ENCODE measurements at regions not wholly inside any gene's neighbourhood (a gene's known extent, or its start where the extent isn't known, plus 50 kb on each side); places are given as distances from the start of the nearest gene placed in this dataset.

DNA sequence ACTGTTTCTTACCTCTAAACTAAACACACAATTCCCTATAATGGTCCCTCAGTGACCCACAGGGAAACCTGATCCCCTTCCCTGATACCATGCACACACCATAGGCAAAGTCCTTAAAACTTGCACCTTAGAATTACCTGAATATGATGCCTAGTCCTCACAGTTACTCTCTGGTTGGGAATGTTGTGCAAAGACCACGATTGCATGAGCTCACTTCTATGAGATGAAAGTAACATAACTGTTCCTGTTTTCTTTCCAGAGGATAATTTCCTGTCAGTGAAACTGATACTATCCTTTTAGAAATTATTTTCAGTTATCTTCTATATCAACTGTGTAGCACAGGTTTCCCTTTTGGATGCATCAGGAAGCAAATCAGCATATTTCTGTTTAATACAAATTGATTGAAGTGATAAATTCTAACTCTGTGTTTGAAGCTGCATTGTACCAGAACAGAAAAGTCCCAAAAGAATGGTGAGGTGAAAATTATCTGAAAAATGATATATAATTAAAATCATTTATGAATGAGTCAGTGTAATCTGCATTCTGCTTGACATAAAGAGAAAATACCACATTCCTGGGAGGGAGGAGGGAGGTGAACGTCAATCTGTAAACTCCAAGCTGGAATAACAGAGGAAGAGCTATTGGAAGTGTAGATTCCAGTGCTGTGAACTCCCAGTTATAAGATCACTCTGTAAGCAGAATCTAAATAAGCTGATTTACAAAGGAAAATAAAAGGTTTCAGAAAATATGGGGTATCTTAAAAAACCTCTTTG is 51.2 kb upstream of the TNFAIP8 start:
- Histone ChIP-seq H3K4me3 (no peak overlapping the region), H3K36me3 (ENCODE audit: control insufficient read depth in 2 of 2, insufficient read depth in 2 of 2, low read length in 1 of 2) (peaks cover 0 to 8% of the 10 kb centered on the region in 2 experiments; a peak in 1 of 4 replicates), H3K27ac (ENCODE audit: control insufficient read depth, insufficient read depth) (no peak overlapping the region), H3K4me2 (ENCODE audit: control insufficient read depth, insufficient read depth) (no peak overlapping the region), H4K20me1 (ENCODE audit: control insufficient read depth, insufficient read depth) (no peaks in the 10 kb centered on the region), H3K79me2 (ENCODE audit: control insufficient read depth, insufficient read depth, low read length) (peaks cover 72% of the 10 kb centered on the region), H3K9ac (ENCODE audit: control insufficient read depth, insufficient read depth, low read length) (no peak overlapping the region), H2AFZ (ENCODE audit: control insufficient read depth, low read depth, low read length) (no peak overlapping the region), H3K4me1 (ENCODE audit: control insufficient read depth, insufficient read depth, low read length) (peaks cover 37% of the 10 kb centered on the region), H3K27me3 (replicated peaks in 1 of 2; ENCODE audit: control insufficient read depth in 2 of 2, insufficient read depth in 2 of 2, low read length in 1 of 2) (no peaks in the 10 kb centered on the region), H3K9me3 (replicated peaks; ENCODE audit: control insufficient read depth, insufficient read depth, low read length) (no peaks in the 10 kb centered on the region)
- intact Hi-C loops (cut with micrococcal nuclease; ENCODE audit: unreplicated experiment), result no loop called here
- in situ Hi-C loops (cut with MboI), result no loop called here
- ATAC-seq (no peak), DNase-seq (ENCODE audit: low read depth, low spot score) (no peak), FAIRE-seq (no peak)
- RAD21 ChIA-PET (ENCODE audit: unreplicated experiment), result interaction anchor here (0.6 to 2.0 kb wide), 5 partner anchors 10 to 108 kb away, joined by 3 to 9 read pairs (median 4); no protein-coding TSS in a partner anchor
- BruUV-seq (replicated peaks), result no TSS peak
- SMC1A ChIA-PET (ENCODE audit: uncharacterized antibody, unreplicated experiment), result interaction anchor here (1.1 to 19.0 kb wide), 7 partner anchors 8 to 107 kb away, joined by 4 to 318 read pairs (median 6); no protein-coding TSS in a partner anchor
- 51% methylated on average over 2 of the region's 2 CpGs for WGBS (ENCODE audit: insufficient coverage, insufficient replicate concordance, low lambda C conversion rate, missing lambda C conversion rate)
- POLR2A ChIA-PET, result interaction anchor here (0.5 to 2.8 kb wide), 5 partner anchors 8 to 36 kb away, joined by 3 to 17 read pairs (median 6); no protein-coding TSS in a partner anchor
- CTCF ChIA-PET, result interaction anchor here (1.1 to 3.8 kb wide), 6 partner anchors 11 to 288 kb away, joined by 3 to 21 read pairs (median 6); no protein-coding TSS in a partner anchor
- no peak for TF ChIP-seq ZNF217 (IDR thresholded peaks at IDR 0.05)
- TF ChIP-seq TCF12 (IDR thresholded peaks at IDR 0.05; ENCODE audit: low read depth, low read length), result no peak
- TF ChIP-seq RFX5 (IDR thresholded peaks at IDR 0.05; ENCODE audit: low read depth, low read length), result no peak
- no peak for TF ChIP-seq CHD2 (IDR thresholded peaks at IDR 0.05; ENCODE audit: borderline replicate concordance, low read depth, low read length)
- TF ChIP-seq YY1 (IDR thresholded peaks at IDR 0.05; ENCODE audit: low read depth, low read length), result no peak
- TF ChIP-seq MTA2 (IDR thresholded peaks at IDR 0.05; ENCODE audit: low read depth), result no peak
- TF ChIP-seq, protein P1, sequence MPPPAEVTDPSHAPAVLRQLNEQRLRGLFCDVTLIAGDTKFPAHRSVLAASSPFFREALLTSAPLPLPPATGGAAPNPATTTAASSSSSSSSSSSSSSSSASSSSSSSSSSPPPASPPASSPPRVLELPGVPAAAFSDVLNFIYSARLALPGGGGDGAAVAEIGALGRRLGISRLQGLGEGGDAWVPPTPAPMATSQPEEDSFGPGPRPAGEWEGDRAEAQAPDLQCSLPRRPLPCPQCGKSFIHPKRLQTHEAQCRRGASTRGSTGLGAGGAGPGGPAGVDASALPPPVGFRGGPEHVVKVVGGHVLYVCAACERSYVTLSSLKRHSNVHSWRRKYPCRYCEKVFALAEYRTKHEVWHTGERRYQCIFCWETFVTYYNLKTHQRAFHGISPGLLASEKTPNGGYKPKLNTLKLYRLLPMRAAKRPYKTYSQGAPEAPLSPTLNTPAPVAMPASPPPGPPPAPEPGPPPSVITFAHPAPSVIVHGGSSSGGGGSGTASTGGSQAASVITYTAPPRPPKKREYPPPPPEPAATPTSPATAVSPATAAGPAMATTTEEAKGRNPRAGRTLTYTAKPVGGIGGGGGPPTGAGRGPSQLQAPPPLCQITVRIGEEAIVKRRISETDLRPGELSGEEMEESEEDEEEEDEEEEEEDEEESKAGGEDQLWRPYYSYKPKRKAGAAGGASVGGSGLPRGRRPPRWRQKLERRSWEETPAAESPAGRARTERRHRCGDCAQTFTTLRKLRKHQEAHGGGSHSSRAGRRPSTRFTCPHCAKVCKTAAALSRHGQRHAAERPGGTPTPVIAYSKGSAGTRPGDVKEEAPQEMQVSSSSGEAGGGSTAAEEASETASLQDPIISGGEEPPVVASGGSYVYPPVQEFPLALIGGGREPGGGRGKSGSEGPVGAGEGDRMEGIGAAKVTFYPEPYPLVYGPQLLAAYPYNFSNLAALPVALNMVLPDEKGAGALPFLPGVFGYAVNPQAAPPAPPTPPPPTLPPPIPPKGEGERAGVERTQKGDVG (CRISPR knock-in tag; IDR thresholded peaks at IDR 0.05), result no peak
- no peak for TF ChIP-seq SMC3 (IDR thresholded peaks at IDR 0.05; ENCODE audit: borderline replicate concordance, low read length)
- no peak for TF ChIP-seq KLF5 (IDR thresholded peaks at IDR 0.05; ENCODE audit: partially characterized antibody)

All from GM12878 (cell line).